Calu3 (cell line): ENCODE measurements at regions not wholly inside any gene's neighbourhood (a gene's known extent, or its start where the extent isn't known, plus 50 kb on each side); places are given as distances from the start of the nearest gene placed in this dataset.
"Not testable (repeated sequence)": the region's sequence is repeated elsewhere in the genome, so short reads cannot be mapped to it uniquely, and the experiment has no call there.

Source experiments
- BruUV-seq: library from RNA; stranded (reverse); fragments of 400-500 nt; replicated peaks from 2 replicates; lab custom pipeline; 2021; lab: Mats Ljungman, UMichigan
- CTCF ChIA-PET: fragments of 300-600 bp; sonication (Branson Sonifier 250); formaldehyde crosslinking; loops from one replicate; lab custom pipeline; 2022; ENCODE audit warnings: antibody characterized with exemption; lab: Charles Lee
- DNase-seq: peaks from one replicate; pipeline ENCODE4 v3.0.0; 2022
- H3K27ac Mint-ChIP-seq: one replicate; pipeline ENCODE4 v1.8.0; 2022; ENCODE audit warnings: mixed read lengths; ENCODE audit not compliant: unreplicated experiment
- H3K27me3 Mint-ChIP-seq: one replicate; pipeline ENCODE4 v1.8.0; 2022; ENCODE audit warnings: mixed read lengths; ENCODE audit not compliant: unreplicated experiment
- H3K36me3 Mint-ChIP-seq: one replicate; pipeline ENCODE4 v1.8.0; 2022; ENCODE audit warnings: mild to moderate bottlenecking, moderate library complexity, mixed read lengths; ENCODE audit not compliant: insufficient read depth, unreplicated experiment
- H3K4me1 Mint-ChIP-seq: one replicate; pipeline ENCODE4 v1.8.0; 2022; ENCODE audit warnings: mild to moderate bottlenecking, low read depth, mixed read lengths; ENCODE audit not compliant: unreplicated experiment
- H3K4me3 Mint-ChIP-seq: one replicate; pipeline ENCODE4 v1.8.0; 2022; ENCODE audit warnings: mild to moderate bottlenecking, low read depth, moderate library complexity, mixed read lengths; ENCODE audit not compliant: unreplicated experiment
- H3K9me3 Mint-ChIP-seq: one replicate; pipeline ENCODE4 v1.8.0; 2022; ENCODE audit warnings: low read depth, mixed read lengths; ENCODE audit not compliant: unreplicated experiment
- intact Hi-C: fragments of 100-400 bp; cut with micrococcal nuclease; formaldehyde crosslinking; loops from one replicate; pipeline ENCODE4 v1.10.0; 2022; ENCODE audit not compliant: unreplicated experiment
- TF ChIP-seq, protein P1 (sequence below): fragments of 200-600 bp; IDR thresholded peaks from one replicate; pipeline ENCODE4 v1.8.0; 2022; ENCODE audit warnings: antibody characterized with exemption; ENCODE audit not compliant: unreplicated experiment

- Mint-ChIP-seq H3K9me3 (no peaks in the 10 kb centered on the region), H3K27ac (no peak overlapping the region), H3K27me3 (no peaks in the 10 kb centered on the region), H3K4me1 (no peaks in the 10 kb centered on the region), H3K36me3 (no peaks in the 10 kb centered on the region), H3K4me3 (no peak overlapping the region)
- DNase-seq: no peak
- BruUV-seq: no TSS peak
- TF ChIP-seq, protein P1, sequence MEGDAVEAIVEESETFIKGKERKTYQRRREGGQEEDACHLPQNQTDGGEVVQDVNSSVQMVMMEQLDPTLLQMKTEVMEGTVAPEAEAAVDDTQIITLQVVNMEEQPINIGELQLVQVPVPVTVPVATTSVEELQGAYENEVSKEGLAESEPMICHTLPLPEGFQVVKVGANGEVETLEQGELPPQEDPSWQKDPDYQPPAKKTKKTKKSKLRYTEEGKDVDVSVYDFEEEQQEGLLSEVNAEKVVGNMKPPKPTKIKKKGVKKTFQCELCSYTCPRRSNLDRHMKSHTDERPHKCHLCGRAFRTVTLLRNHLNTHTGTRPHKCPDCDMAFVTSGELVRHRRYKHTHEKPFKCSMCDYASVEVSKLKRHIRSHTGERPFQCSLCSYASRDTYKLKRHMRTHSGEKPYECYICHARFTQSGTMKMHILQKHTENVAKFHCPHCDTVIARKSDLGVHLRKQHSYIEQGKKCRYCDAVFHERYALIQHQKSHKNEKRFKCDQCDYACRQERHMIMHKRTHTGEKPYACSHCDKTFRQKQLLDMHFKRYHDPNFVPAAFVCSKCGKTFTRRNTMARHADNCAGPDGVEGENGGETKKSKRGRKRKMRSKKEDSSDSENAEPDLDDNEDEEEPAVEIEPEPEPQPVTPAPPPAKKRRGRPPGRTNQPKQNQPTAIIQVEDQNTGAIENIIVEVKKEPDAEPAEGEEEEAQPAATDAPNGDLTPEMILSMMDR: no peak
- intact Hi-C loops: no loop called here
- CTCF ChIA-PET: no interaction called here
Measured at GRCh38 chr12:73867147-73867546, 670.5 kb upstream of the ATXN7L3B start.

DNA sequence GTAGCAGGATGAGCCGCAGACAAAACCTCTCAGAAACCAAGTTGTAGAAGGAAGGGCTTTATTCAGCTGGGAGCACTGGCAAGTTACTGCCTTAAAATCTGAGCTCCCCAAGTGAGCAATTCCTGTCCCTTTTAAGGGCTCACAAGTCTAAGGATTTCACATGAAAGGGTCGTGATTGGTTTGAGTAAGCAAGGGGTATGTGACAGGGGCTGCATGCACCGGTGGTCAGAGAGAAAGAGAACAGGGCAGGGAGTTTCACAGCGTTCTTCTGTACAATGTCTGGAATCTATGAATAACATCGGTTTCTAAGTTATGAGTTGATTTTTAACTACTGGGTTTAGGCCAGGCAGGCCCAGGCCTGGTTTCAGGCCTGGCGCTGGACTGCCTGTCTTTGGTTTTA, 660.3 kb upstream of the ATXN7L3B start:
- DNase-seq, H3K4me1 Mint-ChIP-seq, H3K4me3 Mint-ChIP-seq, H3K9me3 Mint-ChIP-seq, H3K27ac Mint-ChIP-seq, H3K27me3 Mint-ChIP-seq, CTCF ChIA-PET, H3K36me3 Mint-ChIP-seq, intact Hi-C loops, BruUV-seq: not testable (repeated sequence)

GRCh38 chr12:73892201-73892600, 645.4 kb upstream of the ATXN7L3B start:
- TF ChIP-seq, protein P1: no peak
- H3K9me3 Mint-ChIP-seq: peaks cover 3% of the 10 kb centered on the region
- no TSS peak for BruUV-seq
- peak; percentile 6 for DNase-seq
- intact Hi-C loops: no loop called here
- no peak overlapping the region for H3K4me3 Mint-ChIP-seq
- CTCF ChIA-PET: no interaction called here
- no peaks in the 10 kb centered on the region for H3K27me3 Mint-ChIP-seq
- peak overlapping the region; percentile 43 for H3K27ac Mint-ChIP-seq
- peaks cover 16% of the 10 kb centered on the region for H3K4me1 Mint-ChIP-seq
- no peaks in the 10 kb centered on the region for H3K36me3 Mint-ChIP-seq

- CTCF ChIA-PET: no interaction called here
- no peaks in the 10 kb centered on the region for H3K9me3 Mint-ChIP-seq
- no peak overlapping the region for H3K4me3 Mint-ChIP-seq
- TF ChIP-seq, protein P1: no peak
- H3K27me3 Mint-ChIP-seq: no peaks in the 10 kb centered on the region
- BruUV-seq: no TSS peak
- peaks cover 15% of the 10 kb centered on the region for H3K4me1 Mint-ChIP-seq
- DNase-seq: no peak
- intact Hi-C loops: no loop called here
- no peak overlapping the region for H3K27ac Mint-ChIP-seq
- no peaks in the 10 kb centered on the region for H3K36me3 Mint-ChIP-seq
Measured at GRCh38 chr12:73898645-73899044, 639.0 kb upstream of the ATXN7L3B start.

DNA sequence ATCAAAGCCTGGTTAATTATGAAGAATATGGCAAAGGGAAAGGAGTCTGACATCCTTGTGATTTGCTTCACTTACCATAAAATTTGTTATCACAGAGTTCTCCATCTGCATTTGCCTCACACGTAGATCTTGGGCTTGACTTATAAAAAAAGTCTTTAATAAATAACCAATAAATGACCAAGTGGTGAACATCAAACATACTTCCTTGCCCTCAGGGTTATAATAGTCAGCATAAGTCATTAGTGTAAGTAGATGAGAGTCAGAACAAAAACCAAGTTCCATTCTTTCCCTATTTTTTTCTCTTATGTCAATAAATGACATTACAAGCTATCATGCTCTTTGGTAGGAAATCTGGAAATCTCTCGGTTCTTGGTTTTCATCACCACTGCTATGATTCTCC, 635.4 kb upstream of the ATXN7L3B start:
- Mint-ChIP-seq H3K27ac (no peak overlapping the region), H3K36me3 (no peaks in the 10 kb centered on the region), H3K4me3 (no peak overlapping the region), H3K4me1 (peaks cover 15% of the 10 kb centered on the region), H3K27me3 (no peaks in the 10 kb centered on the region), H3K9me3 (no peaks in the 10 kb centered on the region)
- CTCF ChIA-PET: interaction anchor here (1.1 kb wide), 1 partner anchor 415 kb away, joined by 3 read pairs; no protein-coding TSS in a partner anchor
- DNase-seq: no peak
- TF ChIP-seq, protein P1: no peak
- intact Hi-C loops: no loop called here
- BruUV-seq: no TSS peak
